ENCODE measurements at regions not wholly inside any gene's neighbourhood (a gene's known extent, or its start where the extent isn't known, plus 50 kb on each side); places are given as distances from the start of the nearest gene placed in this dataset.

- no peak for TF ChIP-seq CTCF (conservative IDR thresholded peaks at IDR 0.05; ENCODE audit: low read length)
- TF ChIP-seq EZH2phosphoT487 (IDR thresholded peaks at IDR 0.05; ENCODE audit: borderline replicate concordance, low read depth, low read length): no peak
Measured at GRCh38 chr12:85516039-85516438, 236.0 kb downstream of the ALX1 start.

Data from OCI-LY7 (cell line).